GM23338 (cell line): ENCODE measurements at regions not wholly inside any gene's neighbourhood (a gene's known extent, or its start where the extent isn't known, plus 50 kb on each side); places are given as distances from the start of the nearest gene placed in this dataset.

Experiments
- ATAC-seq: fragments of 200-7000 bp; cut with Tn5 transposase; 3 replicates; pipeline ENCODE4 v1.9.1; 2020
- DNase-seq: peaks from one replicate; pipeline ENCODE4 v3.0.0-alpha.2; 2015; ENCODE audit warnings: low spot score
- H2AFZ ChIP-seq: fragments of 200-600 bp; sonication (generic); 2 replicates; pipeline ENCODE4 v1.8.0; 2016; ENCODE audit warnings: antibody characterized with exemption, mild to moderate bottlenecking, moderate library complexity
- H3F3A ChIP-seq: fragments of 200-600 bp; sonication (generic); replicated peaks from 2 replicates; pipeline ENCODE4 v1.8.0; 2017; ENCODE audit warnings: antibody characterized with exemption, mixed run types, low read depth
- H3K27ac ChIP-seq: fragments of 200-600 bp; sonication (generic); 2 replicates; pipeline ENCODE4 v1.6.1; 2016; ENCODE audit warnings: low read depth
- H3K27me3 ChIP-seq: fragments of 200-600 bp; sonication (generic); 2 replicates; pipeline ENCODE4 v1.8.0; 2016; ENCODE audit warnings: mild to moderate bottlenecking, mixed run types, moderate library complexity; ENCODE audit not compliant: insufficient read depth
- H3K36me3 ChIP-seq: fragments of 200-600 bp; sonication (generic); 2 replicates; pipeline ENCODE4 v1.8.0; 2016; ENCODE audit warnings: mild to moderate bottlenecking; ENCODE audit not compliant: insufficient read depth
- H3K4me1 ChIP-seq: fragments of 200-600 bp; sonication (generic); 2 replicates; pipeline ENCODE4 v1.8.0; 2016; ENCODE audit warnings: mild to moderate bottlenecking, moderate library complexity; ENCODE audit not compliant: insufficient read depth
- H3K4me2 ChIP-seq: fragments of 200-600 bp; sonication (generic); 2 replicates; pipeline ENCODE4 v1.7.1; 2017; ENCODE audit warnings: mixed run types
- H3K4me3 ChIP-seq: fragments of 200-600 bp; sonication (generic); 2 replicates; pipeline ENCODE4 v1.6.1; 2016; ENCODE audit warnings: mixed run types
- H3K79me2 ChIP-seq: fragments of 200-600 bp; sonication (generic); replicated peaks from 2 replicates; pipeline ENCODE4 v1.8.0; 2017; ENCODE audit warnings: mild to moderate bottlenecking; ENCODE audit not compliant: insufficient read depth
- H3K9me2 ChIP-seq: fragments of 200-600 bp; sonication (generic); 2 replicates; pipeline ENCODE4 v1.8.0; 2017; ENCODE audit not compliant: insufficient read depth
- H4K20me1 ChIP-seq: fragments of 200-600 bp; sonication (generic); replicated peaks from 2 replicates; pipeline ENCODE4 v1.8.0; 2017; ENCODE audit warnings: mild to moderate bottlenecking; ENCODE audit not compliant: insufficient read depth
- H3K27ac Mint-ChIP-seq: 2 replicates; pipeline ENCODE4 v1.8.0; 2020; ENCODE audit warnings: inconsistent platforms, mild to moderate bottlenecking, moderate library complexity, mixed read lengths
- H3K27me3 Mint-ChIP-seq: 3 replicates; pipeline ENCODE4 v1.8.0; 2022; ENCODE audit warnings: low read depth, mild to moderate bottlenecking, moderate library complexity, mixed read lengths, inconsistent platforms; ENCODE audit not compliant: insufficient read depth, poor library complexity
- H3K36me3 Mint-ChIP-seq: 3 replicates; pipeline ENCODE4 v1.8.0; 2021; ENCODE audit warnings: low read depth, mild to moderate bottlenecking, inconsistent platforms, moderate library complexity, mixed read lengths
- H3K4me1 Mint-ChIP-seq: 3 replicates; pipeline ENCODE4 v1.8.0; 2020; ENCODE audit warnings: mild to moderate bottlenecking, inconsistent platforms, mixed read lengths
- H3K4me3 Mint-ChIP-seq: 3 replicates; pipeline ENCODE4 v1.8.0; 2021; ENCODE audit warnings: moderate library complexity, mild to moderate bottlenecking, inconsistent platforms, mixed read lengths
- H3K9me3 Mint-ChIP-seq: 3 replicates; pipeline ENCODE4 v1.8.0; 2020; ENCODE audit warnings: moderate library complexity, mild to moderate bottlenecking, inconsistent platforms, mixed read lengths
- CREB1 ChIP-seq: fragments of 250-450 bp; sonication (Bioruptor Pico); IDR thresholded peaks from 2 replicates; pipeline ENCODE4 v1.5.0; 2020; ENCODE audit warnings: low read depth, mild to moderate bottlenecking, moderate library complexity
- EZH2 ChIP-seq: fragments of 200-600 bp; sonication (generic); IDR thresholded peaks from one replicate; pipeline ENCODE4 v1.8.0; 2017; ENCODE audit warnings: antibody characterized with exemption, mild to moderate bottlenecking, low read depth; ENCODE audit not compliant: unreplicated experiment
- EZH2phosphoT487 ChIP-seq: fragments of 200-600 bp; sonication (generic); IDR thresholded peaks from one replicate; pipeline ENCODE4 v1.8.1; 2018; ENCODE audit warnings: antibody characterized with exemption; ENCODE audit not compliant: unreplicated experiment
- JUNB ChIP-seq: IDR thresholded peaks from one replicate; pipeline ENCODE4 v1.6.1; 2016; ENCODE audit warnings: antibody characterized with exemption; ENCODE audit not compliant: unreplicated experiment
- NANOG ChIP-seq: IDR thresholded peaks from 2 replicates; pipeline ENCODE4 v1.6.1; 2016; ENCODE audit warnings: antibody characterized with exemption, borderline replicate concordance
- POLR2AphosphoS5 ChIP-seq: IDR thresholded peaks from 2 replicates; pipeline ENCODE4 v1.6.1; 2016; ENCODE audit warnings: antibody characterized with exemption, low read depth
- STAT1 ChIP-seq: IDR thresholded peaks from one replicate; pipeline ENCODE4 v1.6.1; 2016; ENCODE audit warnings: antibody characterized with exemption; ENCODE audit not compliant: unreplicated experiment
- ZNF114 ChIP-seq: fragments of 250-450 bp; sonication (Bioruptor Pico); IDR thresholded peaks from 2 replicates; pipeline ENCODE4 v1.5.0; 2020; ENCODE audit warnings: mild to moderate bottlenecking, moderate library complexity
- TF ChIP-seq, protein P1 (sequence below): fragments of 250-450 bp; sonication (Bioruptor Pico); IDR thresholded peaks from 2 replicates; pipeline ENCODE4 v1.5.0; 2020; ENCODE audit warnings: mild to moderate bottlenecking, moderate library complexity
- TF ChIP-seq, protein P2 (sequence below): IDR thresholded peaks from 2 replicates; pipeline ENCODE4 v1.6.1; 2016; ENCODE audit warnings: antibody characterized with exemption

DNA sequence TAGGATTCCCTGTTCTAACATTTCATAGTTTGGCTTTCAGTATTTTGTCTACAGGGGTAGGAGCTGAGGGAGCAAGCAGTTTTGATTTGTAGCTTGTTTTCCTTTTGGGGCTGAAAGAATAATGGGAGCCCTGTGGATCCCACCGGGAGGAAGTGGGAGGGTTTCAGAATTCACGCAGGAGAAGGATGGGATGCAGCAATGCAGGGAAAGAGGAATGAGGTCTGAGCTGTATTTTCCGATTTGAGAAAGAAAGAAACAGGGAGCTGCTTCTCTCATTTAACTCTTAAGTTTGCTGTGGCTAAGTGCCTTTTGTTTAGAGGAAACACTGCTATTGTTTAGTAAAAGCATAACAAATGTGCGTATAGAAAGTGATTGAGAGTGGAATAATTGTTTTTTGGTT is 141.0 kb downstream of the ADCYAP1 start:
- no peak overlapping the region for H3K4me3 Mint-ChIP-seq
- H3F3A ChIP-seq, result no peaks in the 10 kb centered on the region
- H3K27me3 ChIP-seq, result no peaks in the 10 kb centered on the region
- ATAC-seq (peak; percentile 58), DNase-seq (peak; percentile 24)
- no peaks in the 10 kb centered on the region for H3K79me2 ChIP-seq
- H3K36me3 ChIP-seq, result no peaks in the 10 kb centered on the region
- peak overlapping the region; percentile 11; the same call in 1 of the 2 replicates for H2AFZ ChIP-seq
- peaks cover 3% of the 10 kb centered on the region for H3K27me3 Mint-ChIP-seq
- H3K4me1 Mint-ChIP-seq, result peaks cover 13% of the 10 kb centered on the region
- H4K20me1 ChIP-seq, result no peaks in the 10 kb centered on the region
- H3K4me2 ChIP-seq, result peak overlapping the region; percentile 67
- peaks cover 3% of the 10 kb centered on the region; the same call in 2 of the 3 replicates for H3K36me3 Mint-ChIP-seq
- H3K9me2 ChIP-seq, result no peaks in the 10 kb centered on the region
- H3K27ac ChIP-seq, result peak overlapping the region; percentile 88
- peaks cover 31% of the 10 kb centered on the region for H3K9me3 Mint-ChIP-seq
- peaks cover 26% of the 10 kb centered on the region for H3K4me1 ChIP-seq
- peak overlapping the region; percentile 32; the same call in 1 of the 2 replicates for H3K27ac Mint-ChIP-seq
- H3K4me3 ChIP-seq, result peak overlapping the region; percentile 9
- TF ChIP-seq STAT1, result no peak
- TF ChIP-seq, protein P1, sequence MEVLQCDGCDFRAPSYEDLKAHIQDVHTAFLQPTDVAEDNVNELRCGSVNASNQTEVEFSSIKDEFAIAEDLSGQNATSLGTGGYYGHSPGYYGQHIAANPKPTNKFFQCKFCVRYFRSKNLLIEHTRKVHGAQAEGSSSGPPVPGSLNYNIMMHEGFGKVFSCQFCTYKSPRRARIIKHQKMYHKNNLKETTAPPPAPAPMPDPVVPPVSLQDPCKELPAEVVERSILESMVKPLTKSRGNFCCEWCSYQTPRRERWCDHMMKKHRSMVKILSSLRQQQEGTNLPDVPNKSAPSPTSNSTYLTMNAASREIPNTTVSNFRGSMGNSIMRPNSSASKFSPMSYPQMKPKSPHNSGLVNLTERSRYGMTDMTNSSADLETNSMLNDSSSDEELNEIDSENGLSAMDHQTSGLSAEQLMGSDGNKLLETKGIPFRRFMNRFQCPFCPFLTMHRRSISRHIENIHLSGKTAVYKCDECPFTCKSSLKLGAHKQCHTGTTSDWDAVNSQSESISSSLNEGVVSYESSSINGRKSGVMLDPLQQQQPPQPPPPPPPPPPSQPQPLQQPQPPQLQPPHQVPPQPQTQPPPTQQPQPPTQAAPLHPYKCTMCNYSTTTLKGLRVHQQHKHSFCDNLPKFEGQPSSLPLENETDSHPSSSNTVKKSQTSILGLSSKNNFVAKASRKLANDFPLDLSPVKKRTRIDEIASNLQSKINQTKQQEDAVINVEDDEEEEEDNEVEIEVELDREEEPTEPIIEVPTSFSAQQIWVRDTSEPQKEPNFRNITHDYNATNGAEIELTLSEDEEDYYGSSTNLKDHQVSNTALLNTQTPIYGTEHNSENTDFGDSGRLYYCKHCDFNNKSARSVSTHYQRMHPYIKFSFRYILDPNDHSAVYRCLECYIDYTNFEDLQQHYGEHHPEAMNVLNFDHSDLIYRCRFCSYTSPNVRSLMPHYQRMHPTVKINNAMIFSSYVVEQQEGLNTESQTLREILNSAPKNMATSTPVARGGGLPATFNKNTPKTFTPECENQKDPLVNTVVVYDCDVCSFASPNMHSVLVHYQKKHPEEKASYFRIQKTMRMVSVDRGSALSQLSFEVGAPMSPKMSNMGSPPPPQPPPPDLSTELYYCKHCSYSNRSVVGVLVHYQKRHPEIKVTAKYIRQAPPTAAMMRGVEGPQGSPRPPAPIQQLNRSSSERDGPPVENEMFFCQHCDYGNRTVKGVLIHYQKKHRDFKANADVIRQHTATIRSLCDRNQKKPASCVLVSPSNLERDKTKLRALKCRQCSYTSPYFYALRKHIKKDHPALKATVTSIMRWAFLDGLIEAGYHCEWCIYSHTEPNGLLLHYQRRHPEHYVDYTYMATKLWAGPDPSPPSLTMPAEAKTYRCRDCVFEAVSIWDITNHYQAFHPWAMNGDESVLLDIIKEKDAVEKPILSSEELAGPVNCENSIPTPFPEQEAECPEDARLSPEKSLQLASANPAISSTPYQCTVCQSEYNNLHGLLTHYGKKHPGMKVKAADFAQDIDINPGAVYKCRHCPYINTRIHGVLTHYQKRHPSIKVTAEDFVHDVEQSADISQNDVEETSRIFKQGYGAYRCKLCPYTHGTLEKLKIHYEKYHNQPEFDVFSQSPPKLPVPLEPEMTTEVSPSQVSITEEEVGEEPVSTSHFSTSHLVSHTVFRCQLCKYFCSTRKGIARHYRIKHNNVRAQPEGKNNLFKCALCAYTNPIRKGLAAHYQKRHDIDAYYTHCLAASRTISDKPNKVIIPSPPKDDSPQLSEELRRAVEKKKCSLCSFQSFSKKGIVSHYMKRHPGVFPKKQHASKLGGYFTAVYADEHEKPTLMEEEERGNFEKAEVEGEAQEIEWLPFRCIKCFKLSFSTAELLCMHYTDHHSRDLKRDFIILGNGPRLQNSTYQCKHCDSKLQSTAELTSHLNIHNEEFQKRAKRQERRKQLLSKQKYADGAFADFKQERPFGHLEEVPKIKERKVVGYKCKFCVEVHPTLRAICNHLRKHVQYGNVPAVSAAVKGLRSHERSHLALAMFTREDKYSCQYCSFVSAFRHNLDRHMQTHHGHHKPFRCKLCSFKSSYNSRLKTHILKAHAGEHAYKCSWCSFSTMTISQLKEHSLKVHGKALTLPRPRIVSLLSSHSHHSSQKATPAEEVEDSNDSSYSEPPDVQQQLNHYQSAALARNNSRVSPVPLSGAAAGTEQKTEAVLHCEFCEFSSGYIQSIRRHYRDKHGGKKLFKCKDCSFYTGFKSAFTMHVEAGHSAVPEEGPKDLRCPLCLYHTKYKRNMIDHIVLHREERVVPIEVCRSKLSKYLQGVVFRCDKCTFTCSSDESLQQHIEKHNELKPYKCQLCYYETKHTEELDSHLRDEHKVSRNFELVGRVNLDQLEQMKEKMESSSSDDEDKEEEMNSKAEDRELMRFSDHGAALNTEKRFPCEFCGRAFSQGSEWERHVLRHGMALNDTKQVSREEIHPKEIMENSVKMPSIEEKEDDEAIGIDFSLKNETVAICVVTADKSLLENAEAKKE, result no peak
- TF ChIP-seq CREB1, result no peak
- TF ChIP-seq, protein P2, sequence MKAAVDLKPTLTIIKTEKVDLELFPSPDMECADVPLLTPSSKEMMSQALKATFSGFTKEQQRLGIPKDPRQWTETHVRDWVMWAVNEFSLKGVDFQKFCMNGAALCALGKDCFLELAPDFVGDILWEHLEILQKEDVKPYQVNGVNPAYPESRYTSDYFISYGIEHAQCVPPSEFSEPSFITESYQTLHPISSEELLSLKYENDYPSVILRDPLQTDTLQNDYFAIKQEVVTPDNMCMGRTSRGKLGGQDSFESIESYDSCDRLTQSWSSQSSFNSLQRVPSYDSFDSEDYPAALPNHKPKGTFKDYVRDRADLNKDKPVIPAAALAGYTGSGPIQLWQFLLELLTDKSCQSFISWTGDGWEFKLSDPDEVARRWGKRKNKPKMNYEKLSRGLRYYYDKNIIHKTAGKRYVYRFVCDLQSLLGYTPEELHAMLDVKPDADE, result no peak
- no peak for TF ChIP-seq EZH2phosphoT487

DNA sequence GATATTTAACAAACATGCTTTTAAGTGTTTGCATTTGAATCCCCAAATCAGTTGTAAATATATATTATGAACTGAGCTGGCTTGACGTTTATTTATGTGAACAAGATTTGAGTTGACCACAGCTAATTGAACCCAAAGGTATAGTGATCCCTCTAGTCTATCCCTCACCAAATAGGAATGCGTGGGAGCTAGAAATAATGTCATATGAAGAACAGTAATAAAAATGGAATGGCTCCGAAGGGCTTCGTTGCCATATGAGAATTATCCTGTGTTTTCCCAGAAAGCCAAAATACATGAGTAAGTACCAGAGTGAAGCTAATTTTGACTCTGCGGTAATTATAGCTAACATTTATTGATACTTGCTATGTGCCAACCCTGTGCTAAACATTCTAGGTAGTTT is 142.7 kb downstream of the ADCYAP1 start:
- Mint-ChIP-seq H3K36me3 (no peaks in the 10 kb centered on the region; the same call in 2 of the 3 replicates), H3K27ac (no peak overlapping the region), H3K4me3 (no peak overlapping the region), H3K4me1 (peaks cover 13% of the 10 kb centered on the region), H3K27me3 (no peaks in the 10 kb centered on the region), H3K9me3 (peaks cover 19% of the 10 kb centered on the region)
- H4K20me1 ChIP-seq, result no peaks in the 10 kb centered on the region
- H3K27me3 ChIP-seq, result no peaks in the 10 kb centered on the region
- ATAC-seq (no peak), DNase-seq (no peak)
- H3K9me2 ChIP-seq, result no peaks in the 10 kb centered on the region
- H2AFZ ChIP-seq, result no peak overlapping the region
- no peaks in the 10 kb centered on the region for H3F3A ChIP-seq
- H3K36me3 ChIP-seq, result no peaks in the 10 kb centered on the region
- H3K4me2 ChIP-seq, result no peak overlapping the region
- H3K27ac ChIP-seq, result no peak overlapping the region
- peaks cover 26% of the 10 kb centered on the region for H3K4me1 ChIP-seq
- no peak overlapping the region for H3K4me3 ChIP-seq
- no peaks in the 10 kb centered on the region for H3K79me2 ChIP-seq
- TF ChIP-seq STAT1 (no peak), CREB1 (no peak), NANOG (no peak), POLR2AphosphoS5 (no peak), JUNB (no peak), EZH2 (no peak), ZNF114 (CRISPR knock-in tag) (no peak)
- TF ChIP-seq, protein P2, result no peak
